ENCODE measurements at regions not wholly inside any gene's neighbourhood (a gene's known extent, or its start where the extent isn't known, plus 50 kb on each side); places are given as distances from the start of the nearest gene placed in this dataset.

DNA sequence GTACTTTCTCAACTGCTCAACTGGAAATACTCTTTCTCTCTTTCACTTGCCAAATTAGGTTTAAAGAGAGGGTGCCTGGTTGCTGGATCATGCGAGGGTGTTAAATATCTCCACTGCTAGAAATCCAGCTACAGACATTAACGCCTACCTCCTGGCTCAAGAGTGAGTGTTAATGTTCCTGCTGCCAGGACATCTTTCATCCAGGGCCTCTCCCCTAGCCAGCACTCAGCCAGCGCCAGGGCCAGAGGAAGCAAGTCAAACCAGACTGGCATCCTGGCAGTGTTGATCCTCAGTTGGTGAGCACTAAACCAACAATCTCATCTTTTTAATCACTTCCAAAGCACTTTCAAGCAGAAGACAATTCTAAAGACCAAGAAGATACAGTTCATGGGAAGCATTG, 92.9 kb upstream of the BARHL2 start:
- intact Hi-C loops (cut with DNase I), result no loop called here
- 50 to 53% methylated on average over 3 of the region's 3 CpGs for WGBS, 2 donors
- TF ChIP-seq, protein P1, sequence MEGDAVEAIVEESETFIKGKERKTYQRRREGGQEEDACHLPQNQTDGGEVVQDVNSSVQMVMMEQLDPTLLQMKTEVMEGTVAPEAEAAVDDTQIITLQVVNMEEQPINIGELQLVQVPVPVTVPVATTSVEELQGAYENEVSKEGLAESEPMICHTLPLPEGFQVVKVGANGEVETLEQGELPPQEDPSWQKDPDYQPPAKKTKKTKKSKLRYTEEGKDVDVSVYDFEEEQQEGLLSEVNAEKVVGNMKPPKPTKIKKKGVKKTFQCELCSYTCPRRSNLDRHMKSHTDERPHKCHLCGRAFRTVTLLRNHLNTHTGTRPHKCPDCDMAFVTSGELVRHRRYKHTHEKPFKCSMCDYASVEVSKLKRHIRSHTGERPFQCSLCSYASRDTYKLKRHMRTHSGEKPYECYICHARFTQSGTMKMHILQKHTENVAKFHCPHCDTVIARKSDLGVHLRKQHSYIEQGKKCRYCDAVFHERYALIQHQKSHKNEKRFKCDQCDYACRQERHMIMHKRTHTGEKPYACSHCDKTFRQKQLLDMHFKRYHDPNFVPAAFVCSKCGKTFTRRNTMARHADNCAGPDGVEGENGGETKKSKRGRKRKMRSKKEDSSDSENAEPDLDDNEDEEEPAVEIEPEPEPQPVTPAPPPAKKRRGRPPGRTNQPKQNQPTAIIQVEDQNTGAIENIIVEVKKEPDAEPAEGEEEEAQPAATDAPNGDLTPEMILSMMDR (IDR thresholded peaks at IDR 0.05), result no peak
- DNase-seq, result no peak
- ATAC-seq, result no peak
- Histone ChIP-seq H3K4me3 (no peak overlapping the region), H3K27me3 (no peaks in the 10 kb centered on the region), H3K9me3 (peaks cover 0 to 10% (median 0%) of the 10 kb centered on the region in 11 donors), H3K36me3 (no peaks in the 10 kb centered on the region), H3K4me1 (no peaks in the 10 kb centered on the region), H3K27ac (no peak overlapping the region)

DNA sequence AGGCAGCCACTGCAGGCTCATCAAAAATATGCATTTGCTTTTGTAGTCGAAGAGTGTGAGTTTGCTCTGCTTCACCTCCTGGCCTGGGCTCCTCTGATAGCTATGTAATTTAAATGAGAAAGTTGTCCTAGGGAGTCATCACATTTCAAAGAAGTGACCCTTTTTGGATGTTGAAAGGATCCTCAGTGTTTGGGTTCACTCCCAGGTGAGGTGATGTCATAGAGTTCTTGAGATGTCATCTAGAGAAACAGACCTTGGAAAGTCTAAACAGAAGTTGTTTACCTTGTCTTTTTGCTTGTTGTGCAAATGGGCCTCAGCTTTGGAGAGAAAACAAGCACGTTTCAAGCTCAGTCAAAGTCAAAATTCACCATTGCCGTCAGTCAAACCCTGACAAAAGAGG, 92.0 kb upstream of the BARHL2 start:
- TF ChIP-seq, protein P1 (IDR thresholded peaks at IDR 0.05), result no peak
- no peaks in the 10 kb centered on the region for H3K4me1 ChIP-seq
- no peak overlapping the region for H3K4me3 ChIP-seq
- no peaks in the 10 kb centered on the region for H3K27me3 ChIP-seq
- intact Hi-C loops (cut with DNase I), result no loop called here
- DNase-seq, result no peak
- no peak overlapping the region for H3K27ac ChIP-seq
- peaks cover 0 to 15% (median 0%) of the 10 kb centered on the region in 11 donors for H3K9me3 ChIP-seq
- 42 to 49% methylated on average over 3 of the region's 3 CpGs for WGBS, 2 donors
- ATAC-seq, result no peak
- no peaks in the 10 kb centered on the region for H3K36me3 ChIP-seq

DNA sequence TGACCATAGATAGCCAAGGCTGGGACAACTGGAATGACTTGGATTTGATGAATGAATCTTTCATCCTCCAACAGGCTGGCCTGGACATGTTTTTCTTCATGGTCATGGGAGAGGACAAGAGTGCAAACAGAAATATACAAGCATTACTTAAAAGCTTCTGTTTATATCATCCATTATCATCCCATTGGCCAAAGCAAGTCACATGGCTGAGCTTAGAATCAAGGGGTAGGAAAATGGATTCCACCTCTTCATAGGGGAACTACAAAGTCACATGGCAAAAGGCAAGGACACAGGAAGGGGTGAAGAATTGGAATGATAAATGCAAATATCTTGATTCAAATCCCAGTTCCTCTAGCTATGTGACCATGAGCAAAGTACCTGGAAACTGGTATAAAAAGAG, 90.2 kb upstream of the BARHL2 start:
- ATAC-seq (no peak), DNase-seq (no peak)
- Histone ChIP-seq H3K9me3 (peaks cover 0 to 22% (median 0%) of the 10 kb centered on the region in 11 donors), H3K27me3 (no peaks in the 10 kb centered on the region), H3K36me3 (no peaks in the 10 kb centered on the region), H3K4me3 (no peak overlapping the region), H3K4me1 (no peaks in the 10 kb centered on the region), H3K27ac (no peak overlapping the region)
- intact Hi-C loops (cut with DNase I), result no loop called here
- TF ChIP-seq, protein P1 (IDR thresholded peaks at IDR 0.05), result no peak

DNA sequence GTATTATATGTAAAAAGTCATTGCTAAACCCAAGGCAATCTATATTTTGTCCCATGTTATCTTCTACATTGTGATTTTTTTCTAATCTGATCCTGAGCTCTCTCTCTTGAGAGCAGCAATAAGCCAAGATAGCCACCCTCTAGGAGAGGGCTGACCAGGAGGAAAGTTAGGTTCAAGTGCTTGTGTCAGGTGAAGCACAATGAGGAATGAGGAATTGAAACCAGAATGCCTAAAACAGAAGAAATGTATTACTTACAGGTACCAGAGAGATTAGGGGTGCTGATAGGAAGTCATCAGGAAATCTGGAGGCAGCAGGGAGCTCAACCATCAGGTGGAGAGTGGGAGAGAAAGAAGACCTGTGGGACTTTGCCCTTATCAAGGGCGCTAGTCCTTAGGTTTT, 85.5 kb upstream of the BARHL2 start:
- ATAC-seq (no peak), DNase-seq (no peak)
- Histone ChIP-seq H3K36me3 (no peaks in the 10 kb centered on the region), H3K4me3 (no peak overlapping the region), H3K27me3 (peaks cover 0 to 20% (median 7%) of the 10 kb centered on the region in 7 donors), H3K27ac (no peak overlapping the region), H3K9me3 (peaks cover 0 to 22% (median 0%) of the 10 kb centered on the region in 11 donors), H3K4me1 (no peaks in the 10 kb centered on the region)
- intact Hi-C loops (cut with DNase I), result no loop called here
- TF ChIP-seq, protein P1 (IDR thresholded peaks at IDR 0.05), result no peak
- WGBS, 2 donors, result 63 to 72% methylated on average over 1 of the region's 1 CpG

All from heart right ventricle (tissue), 16 donors.